K562 (cell line): ENCODE measurements at regions not wholly inside any gene's neighbourhood (a gene's known extent, or its start where the extent isn't known, plus 50 kb on each side); places are given as distances from the start of the nearest gene placed in this dataset.

Experiments
- CCNT2 ChIP-seq: IDR thresholded peaks from 2 replicates; pipeline ENCODE4 v1.6.1; 2011; ENCODE audit warnings: borderline replicate concordance, low read depth, mild to moderate bottlenecking, moderate library complexity, mixed read lengths, low read length; ENCODE audit not compliant: insufficient read length; ENCODE audit errors: extremely low read depth
- CHD4 ChIP-seq: fragments of 200-600 bp; sonication (generic); IDR thresholded peaks from 3 replicates; pipeline ENCODE4 v1.6.1; 2012; ENCODE audit warnings: low read depth, mild to moderate bottlenecking, mixed read lengths, low read length, inconsistent platforms; ENCODE audit not compliant: insufficient read depth, insufficient replicate concordance, poor library complexity, severe bottlenecking
- DACH1 ChIP-seq: fragments of 450-650 bp; IDR thresholded peaks from 2 replicates; pipeline ENCODE4 v1.6.1; 2018; ENCODE audit not compliant: partially characterized antibody
- DPF2 ChIP-seq: fragments of 450-650 bp; IDR thresholded peaks from 2 replicates; pipeline ENCODE4 v1.6.1; 2016
- ETV6 ChIP-seq, 3 experiments: fragments of 150-350 bp in 1 of 3; sonication (generic) in 1 of 3; formaldehyde crosslinking in 1 of 3; IDR thresholded peaks; 2 replicates each; pipeline versions ENCODE4 v1.6.1 to v1.8.0; 2014 to 2022; ENCODE audit warnings: borderline replicate concordance in 2 of 3, low read depth in 2 of 3, antibody characterized with exemption in 1 of 3, low read length in 1 of 3, mild to moderate bottlenecking in 1 of 3, missing genetic modification reagents in 1 of 3
- FOXK1 ChIP-seq: sonication (generic); formaldehyde crosslinking; IDR thresholded peaks from 2 replicates; pipeline ENCODE4 v1.8.0; 2022; ENCODE audit warnings: missing genetic modification reagents, mild to moderate bottlenecking, borderline replicate concordance
- GTF2B ChIP-seq: IDR thresholded peaks from 2 replicates; pipeline ENCODE4 v1.6.1; 2011; ENCODE audit not compliant: insufficient read length; ENCODE audit errors: extremely low read depth
- HCFC1 ChIP-seq: IDR thresholded peaks from 2 replicates; pipeline ENCODE4 v1.6.1; 2012; ENCODE audit warnings: low read depth, low read length, improper control_type of control experiment
- HINFP ChIP-seq: fragments of 450-650 bp; conservative IDR thresholded peaks from 2 replicates; pipeline ENCODE4 v1.6.1; 2016; ENCODE audit warnings: missing genetic modification characterization, low read depth, mild to moderate bottlenecking, control low read depth, missing compliant biosample characterization
- HOMEZ ChIP-seq: fragments of 250-450 bp; sonication (Bioruptor Pico); IDR thresholded peaks from 2 replicates; pipeline ENCODE4 v1.4.0; 2020; ENCODE audit warnings: mild to moderate bottlenecking, moderate library complexity
- MAZ ChIP-seq, 2 experiments: fragments of 450-650 bp in 1 of 2; sonication (generic) in 1 of 2; formaldehyde crosslinking; IDR thresholded peaks in 1 of 2; conservative IDR thresholded peaks in 1 of 2; 2 replicates each; pipeline versions ENCODE4 v1.4.0 to v1.5.0; 2020; ENCODE audit warnings: mild to moderate bottlenecking in 1 of 2, missing genetic modification reagents in 1 of 2
- MCM7 ChIP-seq, 2 experiments: fragments of 450-650 bp; IDR thresholded peaks; 2 replicates each; pipeline ENCODE4 v1.6.1; 2016 to 2018
- NFYB ChIP-seq: IDR thresholded peaks from 2 replicates; pipeline ENCODE4 v1.6.1; 2011; ENCODE audit warnings: mild to moderate bottlenecking, moderate library complexity; ENCODE audit not compliant: insufficient read length; ENCODE audit errors: extremely low read depth
- NR2C1 ChIP-seq, 2 experiments: fragments of 450-650 bp; IDR thresholded peaks; 2 replicates each; pipeline ENCODE4 v1.6.1; 2017; ENCODE audit warnings: mild to moderate bottlenecking in 2 of 2, antibody characterized with exemption in 1 of 2, inconsistent platforms in 1 of 2, missing compliant biosample characterization in 1 of 2, missing genetic modification characterization in 1 of 2
- PHF8 ChIP-seq: fragments of 200-600 bp; sonication (generic); IDR thresholded peaks from 2 replicates; pipeline ENCODE4 v1.6.1; 2012; ENCODE audit warnings: mixed run types, mild to moderate bottlenecking, inconsistent platforms, low read length, moderate library complexity, borderline replicate concordance
- PTTG1 ChIP-seq: fragments of 450-650 bp; IDR thresholded peaks from 2 replicates; pipeline ENCODE4 v1.6.1; 2016; ENCODE audit warnings: low read depth, mild to moderate bottlenecking, missing genetic modification characterization, missing compliant biosample characterization
- SPI1 ChIP-seq: IDR thresholded peaks from 2 replicates; pipeline ENCODE4 v1.6.1; 2011; ENCODE audit warnings: low read depth, low read length, control low read depth, borderline replicate concordance
- TAL1 ChIP-seq: fragments of 450-650 bp; IDR thresholded peaks from 2 replicates; pipeline ENCODE4 v1.6.1; 2016; ENCODE audit warnings: mild to moderate bottlenecking
- ZBTB33 ChIP-seq: sonication (generic); formaldehyde crosslinking; IDR thresholded peaks from 2 replicates; pipeline ENCODE4 v1.8.1; 2023; ENCODE audit warnings: mild to moderate bottlenecking, missing genetic modification reagents
- ZNF24 ChIP-seq: fragments of 450-650 bp; IDR thresholded peaks from 2 replicates; pipeline ENCODE4 v1.6.1; 2016
- ZNF263 ChIP-seq: sonication (generic); formaldehyde crosslinking; IDR thresholded peaks from 2 replicates; pipeline ENCODE4 v1.8.0; 2022; ENCODE audit warnings: mild to moderate bottlenecking, missing genetic modification reagents, borderline replicate concordance
- ZZZ3 ChIP-seq: fragments of 450-650 bp; IDR thresholded peaks from 2 replicates; pipeline ENCODE4 v1.6.1; 2016; ENCODE audit warnings: antibody characterized with exemption, mild to moderate bottlenecking, moderate library complexity

- TF ChIP-seq FOXK1, result no peak
- no peak for TF ChIP-seq DACH1
- TF ChIP-seq SPI1, result no peak
- no peak for TF ChIP-seq HOMEZ
- no peak; the same call in none of the 2 replicates for TF ChIP-seq DPF2
- no peak; a peak in 2 of 4 replicates for TF ChIP-seq MAZ (CRISPR knock-in tag; conservative IDR thresholded peaks at IDR 0.05 in 1 of 2, IDR thresholded peaks at IDR 0.05 in 1 of 2)
- TF ChIP-seq ZZZ3, result no peak
- TF ChIP-seq PHF8, result peak; percentile 41; the same call in 1 of the 2 replicates
- TF ChIP-seq ETV6 (IDR thresholded peaks at IDR 0.05; ENCODE audit: borderline replicate concordance in 1 of 2, low read depth in 2 of 2, low read length in 1 of 2), result no peak
- no peak for TF ChIP-seq ETV6 (CRISPR knock-in tag; IDR thresholded peaks at IDR 0.05; ENCODE audit: borderline replicate concordance)
- no peak for TF ChIP-seq PTTG1 (tag)
- TF ChIP-seq HCFC1, result peak; percentile 25; the same call in 1 of the 2 replicates
- TF ChIP-seq ZNF263 (CRISPR knock-in tag), result peak; percentile 42; the same call in 1 of the 2 replicates
- TF ChIP-seq HINFP (tag), result no peak
- TF ChIP-seq NFYB, result no peak
- TF ChIP-seq CCNT2, result no peak
- TF ChIP-seq GTF2B, result no peak
- no peak for TF ChIP-seq ZBTB33 (CRISPR knock-in tag)
- TF ChIP-seq NR2C1 (IDR thresholded peaks at IDR 0.05), result no peak
- TF ChIP-seq NR2C1 (tag; IDR thresholded peaks at IDR 0.05), result peak; percentile 18; the same call in 1 of the 2 replicates
- no peak; a peak in 1 of 4 replicates for TF ChIP-seq MCM7 (IDR thresholded peaks at IDR 0.05)
- no peak for TF ChIP-seq CHD4
- peak; percentile 80 for TF ChIP-seq ZNF24
- no peak for TF ChIP-seq TAL1
Observed at GRCh38 chr6:28757429-28758045, 166.2 kb downstream of the TRIM27 start (continued).
